Neural progenitor cell (in vitro differentiated cells): ENCODE measurements at regions not wholly inside any gene's neighbourhood (a gene's known extent, or its start where the extent isn't known, plus 50 kb on each side); places are given as distances from the start of the nearest gene placed in this dataset.

Experiments used
- EZH2 ChIP-seq: fragments of 200-600 bp; sonication (generic); IDR thresholded peaks from 2 replicates; pipeline ENCODE4 v1.6.1; 2017; ENCODE audit warnings: antibody characterized with exemption, mild to moderate bottlenecking, moderate library complexity
- TF ChIP-seq, protein P1 (sequence below): fragments of 200-600 bp; sonication (generic); IDR thresholded peaks from 2 replicates; pipeline ENCODE4 v1.5.1; 2017; ENCODE audit warnings: antibody characterized with exemption, mild to moderate bottlenecking

GRCh38 chr10:21069929-21070700 lies 173.0 kb upstream of the NEBL start:
- TF ChIP-seq, protein P1, sequence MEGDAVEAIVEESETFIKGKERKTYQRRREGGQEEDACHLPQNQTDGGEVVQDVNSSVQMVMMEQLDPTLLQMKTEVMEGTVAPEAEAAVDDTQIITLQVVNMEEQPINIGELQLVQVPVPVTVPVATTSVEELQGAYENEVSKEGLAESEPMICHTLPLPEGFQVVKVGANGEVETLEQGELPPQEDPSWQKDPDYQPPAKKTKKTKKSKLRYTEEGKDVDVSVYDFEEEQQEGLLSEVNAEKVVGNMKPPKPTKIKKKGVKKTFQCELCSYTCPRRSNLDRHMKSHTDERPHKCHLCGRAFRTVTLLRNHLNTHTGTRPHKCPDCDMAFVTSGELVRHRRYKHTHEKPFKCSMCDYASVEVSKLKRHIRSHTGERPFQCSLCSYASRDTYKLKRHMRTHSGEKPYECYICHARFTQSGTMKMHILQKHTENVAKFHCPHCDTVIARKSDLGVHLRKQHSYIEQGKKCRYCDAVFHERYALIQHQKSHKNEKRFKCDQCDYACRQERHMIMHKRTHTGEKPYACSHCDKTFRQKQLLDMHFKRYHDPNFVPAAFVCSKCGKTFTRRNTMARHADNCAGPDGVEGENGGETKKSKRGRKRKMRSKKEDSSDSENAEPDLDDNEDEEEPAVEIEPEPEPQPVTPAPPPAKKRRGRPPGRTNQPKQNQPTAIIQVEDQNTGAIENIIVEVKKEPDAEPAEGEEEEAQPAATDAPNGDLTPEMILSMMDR, result no peak
- no peak for TF ChIP-seq EZH2
